Activated B cell treated with CpG ODN at 0.5 μM for 24 hours (primary cell): ENCODE measurements at regions not wholly inside any gene's neighbourhood (a gene's known extent, or its start where the extent isn't known, plus 50 kb on each side); places are given as distances from the start of the nearest gene placed in this dataset.

Source experiments
- ATAC-seq: fragments of 200-7000 bp; cut with Tn5 transposase; one replicate; pipeline ENCODE4 v1.10.0; 2021; ENCODE audit warnings: low read depth, mild to moderate bottlenecking, moderate library complexity
- CTCF ChIA-PET: fragments of 350-600 bp; sonication (Branson Sonifier 250); formaldehyde crosslinking; loops from one replicate; lab custom pipeline; 2021; ENCODE audit warnings: antibody characterized with exemption; lab: Charles Lee
- POLR2A ChIA-PET: fragments of 350-600 bp; sonication (Branson Sonifier 250); formaldehyde crosslinking; loops from one replicate; lab custom pipeline; 2021; ENCODE audit warnings: antibody characterized with exemption; lab: Charles Lee
- DNase-seq: peaks from one replicate; pipeline ENCODE4 v3.0.0; 2022
- H3K27ac Mint-ChIP-seq: one replicate; pipeline ENCODE4 v1.8.0; 2020; ENCODE audit warnings: mixed read lengths
- H3K27me3 Mint-ChIP-seq: one replicate; pipeline ENCODE4 v1.8.0; 2021; ENCODE audit warnings: mixed read lengths
- H3K36me3 Mint-ChIP-seq: one replicate; pipeline ENCODE4 v1.8.0; 2021; ENCODE audit warnings: low read depth, mixed read lengths
- H3K4me1 Mint-ChIP-seq: one replicate; pipeline ENCODE4 v1.8.0; 2021; ENCODE audit warnings: mixed read lengths
- H3K4me3 Mint-ChIP-seq: one replicate; pipeline ENCODE4 v1.8.0; 2020; ENCODE audit warnings: mild to moderate bottlenecking, mixed read lengths
- H3K9me3 Mint-ChIP-seq: one replicate; pipeline ENCODE4 v1.8.0; 2020; ENCODE audit warnings: mixed read lengths
- CTCF ChIP-seq: fragments of 200-600 bp; IDR thresholded peaks from one replicate; pipeline ENCODE4 v1.8.0; 2022; ENCODE audit warnings: antibody characterized with exemption, mild to moderate bottlenecking
- intact Hi-C: fragments of 100-400 bp; cut with micrococcal nuclease; formaldehyde crosslinking; loops from one replicate; pipeline ENCODE4 v1.15.1; 2024

GRCh38 chr3:64388886-64389285 is 163.6 kb upstream of the PRICKLE2 start:
- CTCF ChIA-PET = no interaction called here
- POLR2A ChIA-PET = no interaction called here
- H3K4me1 Mint-ChIP-seq = no peaks in the 10 kb centered on the region
- H3K27ac Mint-ChIP-seq = no peak overlapping the region
- TF ChIP-seq CTCF = no peak
- H3K4me3 Mint-ChIP-seq = no peak overlapping the region
- H3K27me3 Mint-ChIP-seq = peaks cover 3% of the 10 kb centered on the region
- DNase-seq = no peak
- H3K9me3 Mint-ChIP-seq = no peaks in the 10 kb centered on the region
- intact Hi-C loops = no loop called here
- no peaks in the 10 kb centered on the region for H3K36me3 Mint-ChIP-seq
- ATAC-seq = no peak

GRCh38 chr3:64387688-64388087 is 162.4 kb upstream of the PRICKLE2 start:
- Mint-ChIP-seq H3K27ac (no peak overlapping the region), H3K36me3 (no peaks in the 10 kb centered on the region), H3K4me1 (no peaks in the 10 kb centered on the region), H3K9me3 (no peaks in the 10 kb centered on the region), H3K27me3 (peaks cover 3% of the 10 kb centered on the region), H3K4me3 (no peak overlapping the region)
- DNase-seq (no peak), ATAC-seq (no peak)
- intact Hi-C loops = no loop called here
- POLR2A ChIA-PET = no interaction called here
- CTCF ChIA-PET = no interaction called here
- no peak for TF ChIP-seq CTCF

DNA sequence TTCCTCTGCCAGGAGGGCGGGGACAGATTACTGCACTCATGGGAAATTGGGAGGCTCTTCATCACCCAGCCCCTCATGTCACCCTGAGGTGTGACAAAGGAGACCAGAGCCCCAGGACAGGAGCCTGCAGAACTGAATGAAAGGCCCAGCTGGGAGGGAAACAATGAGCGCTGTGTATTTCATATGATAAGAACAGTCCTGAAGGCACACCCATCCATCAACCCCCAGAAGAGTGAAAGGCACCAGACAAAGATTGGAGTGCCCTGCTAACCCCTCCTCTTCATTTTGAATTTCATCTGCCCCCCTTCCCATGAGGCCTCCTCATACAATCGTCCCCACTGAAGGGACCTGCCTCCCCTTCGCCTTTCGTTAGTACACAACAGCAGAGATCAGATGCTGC is 160.0 kb upstream of the PRICKLE2 start:
- Mint-ChIP-seq H3K4me3 (no peak overlapping the region), H3K4me1 (no peaks in the 10 kb centered on the region), H3K27me3 (peaks cover 3% of the 10 kb centered on the region), H3K9me3 (no peaks in the 10 kb centered on the region), H3K36me3 (no peaks in the 10 kb centered on the region), H3K27ac (no peak overlapping the region)
- DNase-seq (no peak), ATAC-seq (no peak)
- POLR2A ChIA-PET = no interaction called here
- intact Hi-C loops = no loop called here
- no peak for TF ChIP-seq CTCF
- CTCF ChIA-PET = no interaction called here

GRCh38 chr3:64384561-64384960 is 159.3 kb upstream of the PRICKLE2 start:
- CTCF ChIA-PET = no interaction called here
- H3K4me3 Mint-ChIP-seq = no peak overlapping the region
- DNase-seq (no peak), ATAC-seq (no peak)
- H3K9me3 Mint-ChIP-seq = no peaks in the 10 kb centered on the region
- POLR2A ChIA-PET = no interaction called here
- no peak for TF ChIP-seq CTCF
- no peaks in the 10 kb centered on the region for H3K4me1 Mint-ChIP-seq
- peaks cover 3% of the 10 kb centered on the region for H3K27me3 Mint-ChIP-seq
- H3K27ac Mint-ChIP-seq = no peak overlapping the region
- no peaks in the 10 kb centered on the region for H3K36me3 Mint-ChIP-seq
- intact Hi-C loops = no loop called here

GRCh38 chr3:64382153-64382552 is 156.9 kb upstream of the PRICKLE2 start:
- intact Hi-C loops = no loop called here
- Mint-ChIP-seq H3K4me1 (no peaks in the 10 kb centered on the region), H3K36me3 (no peaks in the 10 kb centered on the region), H3K27me3 (no peaks in the 10 kb centered on the region), H3K27ac (no peak overlapping the region), H3K9me3 (no peaks in the 10 kb centered on the region), H3K4me3 (no peak overlapping the region)
- ATAC-seq = no peak
- DNase-seq = no peak
- ChIA-PET CTCF (no interaction called here), POLR2A (no interaction called here)
- no peak for TF ChIP-seq CTCF
